ENCODE measurements at regions not wholly inside any gene's neighbourhood (a gene's known extent, or its start where the extent isn't known, plus 50 kb on each side); places are given as distances from the start of the nearest gene placed in this dataset.

DNA sequence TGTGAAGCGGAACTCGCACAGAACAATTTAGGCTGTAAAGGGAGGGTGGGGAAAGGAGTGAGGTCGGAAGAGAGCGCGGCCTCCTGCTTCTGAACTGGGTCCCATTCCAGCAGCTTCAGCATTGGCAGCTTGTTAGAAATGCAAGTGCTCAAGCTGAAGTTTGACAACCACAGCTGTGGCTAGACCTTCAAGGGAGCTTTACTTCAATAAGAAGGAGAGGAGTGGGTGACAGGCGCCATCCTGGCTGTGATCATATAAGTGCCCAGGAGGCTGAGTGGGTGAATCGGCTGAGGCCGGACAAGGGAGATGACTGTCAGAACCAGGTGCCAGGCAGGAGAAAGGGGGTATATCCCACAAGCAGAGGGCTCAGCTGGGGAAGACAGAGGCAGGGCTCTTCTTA lies 622.5 kb downstream of the GALR1 start:
- Histone ChIP-seq H3K27ac (no peak overlapping the region), H3K36me3 (ENCODE audit: low read depth, missing control alignments) (no peaks in the 10 kb centered on the region), H3K27me3 (no peaks in the 10 kb centered on the region), H3K4me3 (no peak overlapping the region), H3K9me3 (no peaks in the 10 kb centered on the region), H3K4me1 (no peaks in the 10 kb centered on the region)
- intact Hi-C loops (cut with DNase I; ENCODE audit: low total_unique reads), result no loop called here
- TF ChIP-seq CTCF (IDR thresholded peaks at IDR 0.05) (no peak), POLR2A (IDR thresholded peaks at IDR 0.05) (no peak)
- 92 to 97% methylated on average over 8 of the region's 8 CpGs for WGBS, 2 donors
- DNase-seq, result no peak

- no peak for DNase-seq
- Histone ChIP-seq H3K36me3 (ENCODE audit: low read depth, missing control alignments) (no peaks in the 10 kb centered on the region), H3K9me3 (no peaks in the 10 kb centered on the region), H3K4me3 (no peak overlapping the region), H3K27me3 (no peaks in the 10 kb centered on the region), H3K4me1 (no peaks in the 10 kb centered on the region), H3K27ac (no peak overlapping the region)
- intact Hi-C loops (cut with DNase I; ENCODE audit: low total_unique reads), result no loop called here
- WGBS, 2 donors, result 68 to 80% methylated on average over 13 to 16 of the region's 16 CpGs
- TF ChIP-seq CTCF (IDR thresholded peaks at IDR 0.05), result no peak
- no peak for TF ChIP-seq POLR2A (IDR thresholded peaks at IDR 0.05)
These were observed 626.7 kb downstream of the GALR1 start for GRCh38 chr18:77876319-77876865.

GRCh38 chr18:77879829-77880228 lies 630.2 kb downstream of the GALR1 start:
- no peak for TF ChIP-seq POLR2A (IDR thresholded peaks at IDR 0.05)
- TF ChIP-seq CTCF (IDR thresholded peaks at IDR 0.05), result no peak
- no peaks in the 10 kb centered on the region for H3K36me3 ChIP-seq (ENCODE audit: low read depth, missing control alignments)
- no peaks in the 10 kb centered on the region for H3K9me3 ChIP-seq
- intact Hi-C loops (cut with DNase I; ENCODE audit: low total_unique reads), result no loop called here
- no peak for DNase-seq
- no peaks in the 10 kb centered on the region for H3K27me3 ChIP-seq
- no peaks in the 10 kb centered on the region for H3K4me1 ChIP-seq
- no peak overlapping the region for H3K27ac ChIP-seq
- no peak overlapping the region for H3K4me3 ChIP-seq
- WGBS, 2 donors, result 47 to 69% methylated on average over 14 to 16 of the region's 16 CpGs

DNA sequence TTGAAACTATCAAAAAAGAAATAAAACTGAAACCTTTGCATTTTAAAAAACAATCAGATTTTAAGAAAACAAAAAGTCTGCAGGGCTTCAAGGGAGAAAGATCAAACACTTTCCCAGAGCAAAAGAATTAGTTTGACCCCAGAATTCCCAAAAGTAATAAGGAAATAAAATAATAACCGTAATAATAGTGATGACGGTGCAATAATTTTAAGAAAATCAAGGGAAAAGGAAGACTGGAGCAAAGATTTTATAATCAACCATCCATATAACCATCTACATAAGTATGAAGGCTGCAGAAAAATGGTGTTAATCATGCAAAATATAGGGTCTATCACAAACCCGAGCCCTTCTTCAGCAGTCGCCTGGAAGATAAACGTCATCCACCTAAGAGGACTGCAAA lies 634.8 kb downstream of the GALR1 start:
- TF ChIP-seq CTCF (IDR thresholded peaks at IDR 0.05) (no peak), POLR2A (IDR thresholded peaks at IDR 0.05) (no peak)
- Histone ChIP-seq H3K4me1 (no peaks in the 10 kb centered on the region), H3K27ac (no peak overlapping the region), H3K36me3 (ENCODE audit: low read depth, missing control alignments) (no peaks in the 10 kb centered on the region), H3K27me3 (no peaks in the 10 kb centered on the region), H3K9me3 (no peaks in the 10 kb centered on the region), H3K4me3 (no peak overlapping the region)
- WGBS, 2 donors, result 84 to 91% methylated on average over 5 of the region's 5 CpGs
- no peak for DNase-seq
- intact Hi-C loops (cut with DNase I; ENCODE audit: low total_unique reads), result no loop called here

DNA sequence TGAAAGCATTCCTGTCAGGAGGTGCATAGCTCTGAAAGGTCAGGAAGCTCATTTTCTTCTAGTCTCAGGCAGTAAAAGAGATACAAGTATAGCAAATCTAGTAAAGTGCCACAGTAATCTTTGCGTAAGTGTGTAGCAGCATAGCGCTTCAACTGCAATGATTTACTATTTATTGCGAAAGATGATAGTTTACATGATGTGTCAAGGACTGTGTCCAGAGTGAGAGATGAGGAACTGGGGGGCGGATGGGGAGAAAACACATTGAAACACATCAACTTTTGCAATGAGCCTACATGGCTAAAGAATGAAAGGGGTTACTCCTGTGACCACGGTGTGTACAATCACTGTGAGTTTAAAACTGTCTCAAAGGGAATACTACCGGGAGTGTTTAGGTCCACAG lies 644.4 kb downstream of the GALR1 start:
- intact Hi-C loops (cut with DNase I; ENCODE audit: low total_unique reads), result no loop called here
- no peak for DNase-seq
- Histone ChIP-seq H3K4me1 (no peaks in the 10 kb centered on the region), H3K9me3 (no peaks in the 10 kb centered on the region), H3K27ac (no peak overlapping the region), H3K4me3 (no peak overlapping the region), H3K27me3 (no peaks in the 10 kb centered on the region), H3K36me3 (ENCODE audit: low read depth, missing control alignments) (no peaks in the 10 kb centered on the region)
- WGBS, 2 donors, result 78 to 80% methylated on average over 6 of the region's 6 CpGs
- TF ChIP-seq POLR2A (IDR thresholded peaks at IDR 0.05) (no peak), CTCF (IDR thresholded peaks at IDR 0.05) (no peak)
